ENCODE measurements at regions not wholly inside any gene's neighbourhood (a gene's known extent, or its start where the extent isn't known, plus 50 kb on each side); places are given as distances from the start of the nearest gene placed in this dataset.
"Not testable (repeated sequence)": the region's sequence is repeated elsewhere in the genome, so short reads cannot be mapped to it uniquely, and the experiment has no call there.

GRCh38 chr4:115190529-115190928 lies 77.1 kb upstream of the NDST4 start:
- no peaks in the 10 kb centered on the region for H3K36me3 Mint-ChIP-seq (ENCODE audit: low read depth)
- Histone ChIP-seq H3K4me1 (ENCODE audit: insufficient read depth) (no peaks in the 10 kb centered on the region), H4K20me1 (replicated peaks; ENCODE audit: insufficient read depth) (no peaks in the 10 kb centered on the region), H3K79me2 (replicated peaks; ENCODE audit: insufficient read depth) (no peaks in the 10 kb centered on the region), H3K27ac (ENCODE audit: low read depth) (no peak overlapping the region), H3K27me3 (ENCODE audit: insufficient read depth) (no peaks in the 10 kb centered on the region), H3K4me2 (no peak overlapping the region), H3K9me2 (ENCODE audit: insufficient read depth) (peaks cover 3% of the 10 kb centered on the region; the same call in 1 of the 2 replicates), H3K36me3 (ENCODE audit: insufficient read depth) (no peaks in the 10 kb centered on the region), H3F3A (replicated peaks; ENCODE audit: low read depth) (no peaks in the 10 kb centered on the region), H2AFZ (no peak overlapping the region), H3K4me3 (no peak overlapping the region)
- no peaks in the 10 kb centered on the region; the same call in 1 of the 3 replicates for H3K9me3 Mint-ChIP-seq
- no peaks in the 10 kb centered on the region for H3K27me3 Mint-ChIP-seq (ENCODE audit: insufficient read depth, low read depth, poor library complexity)
- no peak overlapping the region for H3K4me3 Mint-ChIP-seq
- DNase-seq (ENCODE audit: low spot score) (no peak), ATAC-seq (no peak)
- no peaks in the 10 kb centered on the region for H3K4me1 Mint-ChIP-seq
- TF ChIP-seq EZH2phosphoT487 (IDR thresholded peaks at IDR 0.05; ENCODE audit: unreplicated experiment): no peak
- no peak for TF ChIP-seq STAT1 (IDR thresholded peaks at IDR 0.05; ENCODE audit: unreplicated experiment)
- no peak for TF ChIP-seq ZNF331 (CRISPR knock-in tag; IDR thresholded peaks at IDR 0.05; ENCODE audit: low read depth)
- H3K27ac Mint-ChIP-seq: no peak overlapping the region

- Histone ChIP-seq H3K4me1 (ENCODE audit: insufficient read depth) (no peaks in the 10 kb centered on the region; the same call in 1 of the 2 replicates), H3K4me3 (no peak overlapping the region), H2AFZ (peak overlapping the region; percentile 17; the same call in 1 of the 2 replicates), H4K20me1 (replicated peaks; ENCODE audit: insufficient read depth) (no peaks in the 10 kb centered on the region), H3K9me2 (ENCODE audit: insufficient read depth) (no peaks in the 10 kb centered on the region), H3K4me2 (no peak overlapping the region), H3K79me2 (replicated peaks; ENCODE audit: insufficient read depth) (no peaks in the 10 kb centered on the region), H3F3A (replicated peaks; ENCODE audit: low read depth) (no peaks in the 10 kb centered on the region), H3K27ac (ENCODE audit: low read depth) (no peak overlapping the region), H3K36me3 (ENCODE audit: insufficient read depth) (no peaks in the 10 kb centered on the region), H3K27me3 (ENCODE audit: insufficient read depth) (no peaks in the 10 kb centered on the region)
- Mint-ChIP-seq H3K4me1 (peaks cover 8% of the 10 kb centered on the region; the same call in 2 of the 3 replicates), H3K27ac (no peak overlapping the region), H3K4me3 (no peak overlapping the region), H3K9me3 (no peaks in the 10 kb centered on the region; the same call in 2 of the 3 replicates), H3K36me3 (ENCODE audit: low read depth) (no peaks in the 10 kb centered on the region), H3K27me3 (ENCODE audit: insufficient read depth, low read depth, poor library complexity) (no peaks in the 10 kb centered on the region)
- ATAC-seq (no peak), DNase-seq (ENCODE audit: low spot score) (no peak)
- TF ChIP-seq CREB1 (CRISPR knock-in tag; IDR thresholded peaks at IDR 0.05; ENCODE audit: low read depth): no peak
- TF ChIP-seq EZH2phosphoT487 (IDR thresholded peaks at IDR 0.05; ENCODE audit: unreplicated experiment): no peak
- no peak for TF ChIP-seq REST (IDR thresholded peaks at IDR 0.05; ENCODE audit: unreplicated experiment)
- TF ChIP-seq EZH2 (IDR thresholded peaks at IDR 0.05; ENCODE audit: low read depth, unreplicated experiment): no peak
- TF ChIP-seq STAT1 (IDR thresholded peaks at IDR 0.05; ENCODE audit: unreplicated experiment): no peak
Observed at GRCh38 chr4:115187136-115187535, 73.7 kb upstream of the NDST4 start.

- not testable (repeated sequence) for H3K4me1 ChIP-seq (ENCODE audit: insufficient read depth)
Observed at GRCh38 chr4:115179438-115180062, 66.1 kb upstream of the NDST4 start.

GRCh38 chr4:115178687-115179086 lies 65.3 kb upstream of the NDST4 start:
- not testable (repeated sequence) for H3K4me2 ChIP-seq; H2AFZ ChIP-seq; H3K36me3 ChIP-seq (ENCODE audit: insufficient read depth); H3K4me1 Mint-ChIP-seq; H3K4me1 ChIP-seq (ENCODE audit: insufficient read depth); H3K27ac Mint-ChIP-seq; H3K9me3 Mint-ChIP-seq; H3F3A ChIP-seq (replicated peaks; ENCODE audit: low read depth); H3K36me3 Mint-ChIP-seq (ENCODE audit: low read depth); H3K9me2 ChIP-seq (ENCODE audit: insufficient read depth); H3K27me3 Mint-ChIP-seq (ENCODE audit: insufficient read depth, low read depth, poor library complexity); H3K4me3 Mint-ChIP-seq; ATAC-seq; H3K27me3 ChIP-seq (ENCODE audit: insufficient read depth); H3K4me3 ChIP-seq; H3K79me2 ChIP-seq (replicated peaks; ENCODE audit: insufficient read depth); H3K27ac ChIP-seq (ENCODE audit: low read depth); DNase-seq (ENCODE audit: low spot score); H4K20me1 ChIP-seq (replicated peaks; ENCODE audit: insufficient read depth)

More at GRCh38 chr4:115179438-115180062, 66.1 kb upstream of the NDST4 start:
- not testable (repeated sequence) for DNase-seq (ENCODE audit: low spot score); H3K27me3 ChIP-seq (ENCODE audit: insufficient read depth); H3K4me1 Mint-ChIP-seq; H3K9me3 Mint-ChIP-seq; H3K4me2 ChIP-seq; H3K27me3 Mint-ChIP-seq (ENCODE audit: insufficient read depth, low read depth, poor library complexity); H3K27ac ChIP-seq (ENCODE audit: low read depth); H3K79me2 ChIP-seq (replicated peaks; ENCODE audit: insufficient read depth); H3K36me3 ChIP-seq (ENCODE audit: insufficient read depth); H3F3A ChIP-seq (replicated peaks; ENCODE audit: low read depth); H4K20me1 ChIP-seq (replicated peaks; ENCODE audit: insufficient read depth); H3K4me3 Mint-ChIP-seq; H3K9me2 ChIP-seq (ENCODE audit: insufficient read depth); H3K36me3 Mint-ChIP-seq (ENCODE audit: low read depth); H2AFZ ChIP-seq; H3K27ac Mint-ChIP-seq; H3K4me3 ChIP-seq; ATAC-seq

Data from GM23338 (cell line).